GM18498 (cell line): ENCODE measurements at regions not wholly inside any gene's neighbourhood (a gene's known extent, or its start where the extent isn't known, plus 50 kb on each side); places are given as distances from the start of the nearest gene placed in this dataset.

Experiments used
- ATAC-seq: cut with Tn5 transposase; IDR thresholded peaks from one replicate; pipeline ENCODE4 v1.9.1; 2021; ENCODE audit warnings: mild to moderate bottlenecking, moderate library complexity; ENCODE audit not compliant: unreplicated experiment

DNA sequence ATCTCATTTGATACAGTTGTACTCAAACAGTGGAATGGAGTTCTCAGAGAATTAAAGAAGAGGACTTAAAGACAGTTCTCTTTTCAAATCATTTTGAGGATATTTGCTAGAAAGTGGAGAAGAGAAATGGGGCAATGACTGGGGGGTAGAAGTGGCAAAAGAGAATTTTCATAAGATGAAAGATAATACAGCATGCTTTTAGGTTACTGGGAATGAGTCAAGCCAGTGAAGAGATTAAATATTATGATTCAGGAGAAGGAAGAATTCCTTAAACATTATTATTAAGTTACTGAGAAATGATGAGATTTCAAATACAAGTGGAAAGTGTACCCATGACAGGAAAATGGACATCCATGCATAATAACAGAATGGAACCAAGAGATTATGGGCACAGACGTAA lies 219.0 kb upstream of the DKK2 start:
- no peak for ATAC-seq

- no peak for ATAC-seq
These were observed 217.5 kb upstream of the DKK2 start for GRCh38 chr4:107253579-107254068.

- no peak for ATAC-seq
These were observed 217.0 kb upstream of the DKK2 start for GRCh38 chr4:107253090-107253489.

DNA sequence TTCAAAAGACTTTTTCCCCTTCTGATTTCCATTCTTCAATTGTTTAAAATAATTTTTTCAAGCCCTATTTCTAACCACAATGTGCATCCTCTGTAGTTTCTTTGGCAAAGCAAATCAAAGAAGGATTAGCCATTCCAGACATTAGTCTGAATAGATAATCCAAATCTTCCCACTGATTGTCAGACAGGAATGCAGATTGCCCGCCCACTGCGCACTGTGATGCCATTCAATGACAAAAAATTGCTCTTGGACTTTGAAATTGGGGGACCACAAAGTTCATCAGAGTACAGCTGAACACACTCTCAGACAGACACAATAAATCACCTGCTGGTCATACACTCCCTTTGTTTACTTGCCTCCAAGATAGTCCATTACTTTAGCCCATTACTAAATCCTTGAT lies 216.5 kb upstream of the DKK2 start:
- ATAC-seq: no peak

GRCh38 chr4:107248571-107248970 lies 212.5 kb upstream of the DKK2 start:
- ATAC-seq: no peak

DNA sequence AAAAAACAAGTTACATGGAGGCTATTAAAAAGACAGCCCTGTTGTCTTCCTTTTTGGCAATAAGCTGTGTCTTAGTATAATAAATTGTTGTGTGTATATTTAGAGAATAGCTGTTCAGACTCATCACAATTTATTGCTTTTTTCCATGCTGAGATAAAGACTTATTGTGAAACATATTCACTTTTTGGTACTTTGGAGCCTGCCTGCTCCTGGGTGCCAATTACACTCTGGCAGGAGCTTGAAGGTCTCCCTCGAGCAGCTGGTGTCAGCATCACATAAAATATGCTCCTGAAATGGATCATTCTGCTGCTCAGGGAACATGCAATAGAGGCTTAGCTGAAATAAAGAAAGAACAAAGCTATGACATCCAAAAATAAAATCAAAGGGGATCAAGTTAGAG lies 211.6 kb upstream of the DKK2 start:
- no peak for ATAC-seq

GRCh38 chr4:107246761-107247160 lies 210.6 kb upstream of the DKK2 start:
- ATAC-seq: no peak

DNA sequence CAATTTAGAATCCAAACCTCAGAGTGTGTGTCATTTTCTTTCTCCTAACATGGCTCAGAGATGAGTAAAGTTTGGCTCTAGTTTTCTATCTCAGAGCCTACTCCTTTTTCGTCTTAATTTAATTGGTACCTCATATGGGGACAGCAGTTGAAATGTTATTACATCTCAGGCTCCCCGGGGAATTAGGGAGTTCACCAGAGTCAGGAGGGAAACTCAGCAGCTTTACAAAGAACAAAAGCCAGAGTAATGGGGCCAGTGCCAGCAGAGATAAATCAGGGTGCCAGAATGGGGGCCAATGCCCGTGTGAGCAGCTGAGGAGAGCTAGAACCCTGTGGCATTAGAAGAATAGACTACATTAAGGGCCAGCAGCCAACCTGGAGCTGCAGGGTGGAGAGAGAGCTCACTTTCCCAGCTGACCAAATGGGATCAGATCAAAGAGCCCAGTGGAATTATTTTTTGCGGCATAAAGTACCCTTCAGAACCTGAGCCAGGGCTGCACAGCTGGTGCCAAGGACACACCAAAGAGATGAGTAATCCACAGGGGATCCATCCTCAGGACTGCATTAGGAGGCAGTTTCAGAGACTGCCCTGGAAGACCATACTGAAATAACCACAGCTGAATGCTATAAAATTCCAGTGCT lies 207.1 kb upstream of the DKK2 start:
- ATAC-seq: no peak

GRCh38 chr4:107220976-107221375 lies 184.9 kb upstream of the DKK2 start:
- no peak for ATAC-seq

GRCh38 chr4:107219681-107220080 lies 183.6 kb upstream of the DKK2 start:
- no peak for ATAC-seq

GRCh38 chr4:107216379-107216778 lies 180.3 kb upstream of the DKK2 start:
- ATAC-seq: no peak

DNA sequence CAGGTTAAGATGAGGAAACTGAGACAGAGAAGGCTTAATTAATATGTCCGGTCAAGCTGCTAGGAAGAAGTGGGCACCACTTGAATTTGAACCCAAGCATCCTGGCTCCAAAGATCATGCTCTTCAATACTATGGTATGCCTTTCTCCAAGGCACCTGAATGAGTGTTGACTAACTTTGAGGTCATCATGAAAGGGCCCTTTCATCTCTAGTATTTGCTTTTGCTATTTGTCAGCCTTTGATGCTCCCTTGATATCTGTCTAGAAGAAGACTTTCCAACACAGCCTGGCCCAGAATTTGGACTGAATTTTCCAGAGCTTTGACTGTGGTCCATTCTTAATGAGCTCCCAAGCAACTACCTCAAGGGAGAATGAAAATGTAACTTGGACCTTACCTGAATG lies 179.1 kb upstream of the DKK2 start:
- ATAC-seq: no peak

DNA sequence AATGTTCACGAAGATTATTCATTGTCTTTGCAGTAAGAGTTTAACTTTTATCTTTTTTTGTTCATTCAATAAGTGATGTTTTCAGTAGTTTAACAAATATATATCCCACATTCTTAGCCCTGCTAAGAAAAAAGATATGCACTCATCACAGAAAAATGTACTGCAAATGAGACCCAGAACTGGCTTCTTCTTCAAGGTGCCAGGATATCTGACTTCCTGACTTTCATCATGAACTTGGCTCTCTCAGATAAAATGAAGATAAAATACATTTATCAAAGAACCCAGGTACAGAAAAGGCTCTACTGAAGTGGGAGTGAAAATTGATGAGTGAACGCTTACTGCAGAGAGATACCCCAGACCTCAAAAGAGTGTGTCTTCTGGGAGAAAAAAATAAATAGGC lies 177.8 kb upstream of the DKK2 start:
- ATAC-seq: no peak

- ATAC-seq: no peak
These were observed 177.3 kb upstream of the DKK2 start for GRCh38 chr4:107213410-107213809.

- ATAC-seq: no peak
These were observed 176.5 kb upstream of the DKK2 start for GRCh38 chr4:107212565-107212964.

DNA sequence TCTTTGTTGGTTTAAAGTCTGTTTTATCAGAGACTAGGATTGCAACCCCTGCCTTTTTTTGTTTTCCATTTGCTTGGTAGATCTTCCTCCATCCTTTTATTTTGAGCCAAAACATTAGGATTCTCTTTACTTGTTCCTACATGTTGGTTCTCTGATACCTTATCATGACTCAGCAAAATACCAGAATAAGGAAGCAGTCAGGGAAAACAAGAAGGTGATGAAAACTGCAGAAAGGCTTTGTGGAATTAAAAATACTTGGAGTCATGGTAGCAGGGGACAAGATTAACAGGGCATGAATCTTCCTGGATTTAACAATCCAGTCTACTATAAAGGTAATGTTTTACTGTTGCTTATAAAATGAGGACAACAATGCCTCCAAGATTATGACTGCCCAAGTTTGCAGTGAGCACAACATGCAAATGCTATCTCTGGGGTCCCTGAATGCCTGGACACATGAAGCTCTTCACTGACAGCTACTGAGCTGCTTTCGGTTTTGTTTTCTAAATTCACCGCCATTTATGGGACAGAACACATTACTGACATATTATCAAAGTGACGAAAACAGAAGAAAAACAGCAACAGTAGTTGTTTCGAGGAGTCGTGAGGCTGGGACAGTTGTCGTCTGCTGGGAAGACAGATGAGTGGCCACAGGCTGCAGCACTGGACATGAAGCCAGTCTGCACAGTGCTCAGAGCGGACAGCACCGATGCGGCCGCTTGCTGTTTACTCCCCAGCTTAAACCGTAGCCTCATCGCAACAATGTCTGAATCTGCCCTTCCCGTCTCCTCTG lies 174.5 kb upstream of the DKK2 start:
- no peak for ATAC-seq

- ATAC-seq: no peak
These were observed 167.6 kb upstream of the DKK2 start for GRCh38 chr4:107203733-107204132.

DNA sequence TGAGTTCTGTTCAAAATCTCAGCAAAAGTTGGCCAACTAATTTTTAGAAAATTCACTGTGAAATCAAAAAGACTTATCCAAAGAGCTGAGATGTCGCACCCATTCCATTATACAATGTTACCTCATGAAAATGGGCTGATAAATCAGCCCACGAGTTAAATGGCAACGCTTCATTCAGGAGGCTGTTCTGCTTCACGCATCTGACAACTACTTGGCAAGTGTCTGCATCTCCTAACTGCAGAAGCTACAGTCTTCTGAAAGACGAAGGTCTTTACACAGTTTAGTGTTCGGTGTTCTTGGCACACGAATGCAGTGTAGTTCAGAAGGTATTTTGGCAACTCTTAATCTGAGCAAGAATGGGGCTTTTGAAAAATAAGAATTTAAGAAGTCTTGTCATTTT lies 166.6 kb upstream of the DKK2 start:
- ATAC-seq: no peak

- ATAC-seq: no peak
These were observed 161.0 kb upstream of the DKK2 start for GRCh38 chr4:107197121-107197520.

DNA sequence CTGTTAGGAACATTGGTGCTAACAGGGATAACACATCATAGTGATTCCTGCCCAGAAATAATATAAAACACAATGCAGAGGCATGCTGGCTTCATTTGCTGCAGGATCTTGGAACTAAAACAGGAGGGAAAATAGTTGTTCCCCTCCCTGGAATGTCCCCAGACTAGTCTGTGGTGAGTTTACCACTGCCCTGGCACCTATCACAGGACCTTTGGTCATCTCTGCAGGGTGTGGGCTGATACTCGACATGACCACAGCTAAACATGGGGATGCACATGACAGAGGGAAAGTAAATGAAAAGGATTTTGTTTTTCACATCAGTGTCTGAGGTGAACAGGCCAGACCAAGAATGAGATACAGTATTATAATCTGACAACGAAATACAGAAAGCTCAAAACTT lies 160.2 kb upstream of the DKK2 start:
- ATAC-seq: no peak

- no peak for ATAC-seq
These were observed 157.9 kb upstream of the DKK2 start for GRCh38 chr4:107194005-107194404.

DNA sequence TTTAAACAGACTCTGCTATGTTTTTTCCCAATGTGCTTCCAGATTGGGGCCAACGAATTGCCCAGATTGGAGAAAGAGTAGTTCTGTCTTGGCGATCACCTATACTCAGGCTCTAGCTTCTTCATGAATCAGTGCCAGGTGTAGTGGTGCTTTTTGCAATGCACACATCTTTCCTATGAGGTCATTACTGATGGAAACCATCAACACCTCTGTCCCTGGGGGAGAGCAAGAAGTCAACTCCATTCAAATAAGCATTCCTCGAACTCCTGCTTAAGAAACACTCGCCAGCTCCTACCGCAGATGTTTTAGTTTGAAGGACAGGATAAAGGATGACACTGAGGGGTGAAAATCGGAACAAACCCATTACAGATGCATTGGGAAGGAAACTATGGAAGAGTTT lies 156.5 kb upstream of the DKK2 start:
- no peak for ATAC-seq

- no peak for ATAC-seq
These were observed 151.0 kb upstream of the DKK2 start for GRCh38 chr4:107187091-107187490.
